ENCODE measurements at regions not wholly inside any gene's neighbourhood (a gene's known extent, or its start where the extent isn't known, plus 50 kb on each side); places are given as distances from the start of the nearest gene placed in this dataset.

GRCh38 chr12:30828686-30829085 lies 73.9 kb upstream of the CAPRIN2 start:
- H3K27ac ChIP-seq: no peak overlapping the region
- no peak overlapping the region for H3K4me3 ChIP-seq
- intact Hi-C loops (cut with DNase I; ENCODE audit: low total_unique reads): no loop called here
- no peak for DNase-seq
- H3K9me3 ChIP-seq: no peaks in the 10 kb centered on the region
- 73 to 95% (median 89%) methylated on average over 4 of the region's 4 CpGs for WGBS, 5 donors
- H3K36me3 ChIP-seq: no peaks in the 10 kb centered on the region
- TF ChIP-seq EP300 (IDR thresholded peaks at IDR 0.05) (no peak), POLR2A (IDR thresholded peaks at IDR 0.05) (no peak), POLR2AphosphoS5 (IDR thresholded peaks at IDR 0.05) (no peak), CTCF (IDR thresholded peaks at IDR 0.05) (no peak)
- peaks cover 0 to 13% (median 0%) of the 10 kb centered on the region in 3 donors for H3K27me3 ChIP-seq
- no peaks in the 10 kb centered on the region for H3K4me1 ChIP-seq

DNA sequence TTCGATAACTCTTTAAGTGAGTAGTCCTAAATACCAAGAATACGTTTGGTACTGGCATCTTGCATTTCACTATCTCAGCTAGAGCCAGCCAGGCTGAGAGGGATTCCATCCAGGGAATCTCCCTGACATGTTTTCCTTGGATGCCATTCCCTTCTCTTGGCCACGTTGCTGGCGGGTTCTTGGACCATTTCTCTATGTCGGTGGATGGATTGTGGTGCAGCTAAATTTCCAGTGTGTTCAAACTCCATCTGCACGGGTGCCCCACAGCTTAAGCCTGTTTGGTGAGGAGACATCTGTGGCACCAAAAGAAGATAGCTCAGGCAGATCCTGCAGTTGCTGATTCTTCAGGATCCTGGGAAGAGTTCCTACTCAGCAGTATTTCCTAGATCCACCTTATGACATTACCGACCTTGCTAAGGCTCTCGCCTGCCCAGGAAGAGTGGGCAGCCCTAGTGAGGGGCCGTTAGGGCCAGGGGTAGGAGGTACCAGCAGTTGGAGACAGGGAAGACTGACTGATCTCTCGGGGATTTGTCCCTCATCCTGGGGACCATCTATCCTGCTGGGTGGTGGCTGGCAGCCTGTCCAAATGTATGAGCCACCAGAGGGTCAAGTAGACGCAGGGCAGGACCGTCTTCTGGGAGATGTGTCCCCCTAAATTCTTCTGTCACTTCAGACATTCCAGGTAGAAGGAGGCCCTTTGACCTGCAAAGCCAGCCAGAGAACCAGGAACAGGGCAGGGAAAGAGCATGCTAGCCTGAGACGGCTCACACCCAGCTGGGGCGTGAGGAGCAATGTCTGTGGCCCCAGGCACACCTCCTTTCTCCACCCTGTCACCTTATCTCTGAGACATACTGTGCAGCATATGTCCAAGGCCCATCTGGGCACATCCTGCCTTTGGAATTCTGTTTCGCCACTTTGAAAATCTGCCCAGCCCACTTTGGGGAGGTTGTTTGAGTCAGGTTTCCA lies 72.6 kb upstream of the CAPRIN2 start:
- no peak overlapping the region for H3K27ac ChIP-seq
- no peaks in the 10 kb centered on the region for H3K9me3 ChIP-seq
- DNase-seq: no peak
- 73 to 85% (median 84%) methylated on average over 11 to 15 of the region's 15 CpGs for WGBS, 5 donors
- H3K27me3 ChIP-seq: peaks cover 0 to 14% (median 0%) of the 10 kb centered on the region in 3 donors
- no peaks in the 10 kb centered on the region for H3K36me3 ChIP-seq
- TF ChIP-seq POLR2AphosphoS5 (IDR thresholded peaks at IDR 0.05) (no peak), EP300 (IDR thresholded peaks at IDR 0.05) (no peak), POLR2A (IDR thresholded peaks at IDR 0.05) (no peak), CTCF (IDR thresholded peaks at IDR 0.05) (no peak)
- peaks cover 7 to 11% (median 9%) of the 10 kb centered on the region in 4 donors for H3K4me1 ChIP-seq
- intact Hi-C loops (cut with DNase I; ENCODE audit: low total_unique reads): no loop called here
- no peak overlapping the region for H3K4me3 ChIP-seq

DNA sequence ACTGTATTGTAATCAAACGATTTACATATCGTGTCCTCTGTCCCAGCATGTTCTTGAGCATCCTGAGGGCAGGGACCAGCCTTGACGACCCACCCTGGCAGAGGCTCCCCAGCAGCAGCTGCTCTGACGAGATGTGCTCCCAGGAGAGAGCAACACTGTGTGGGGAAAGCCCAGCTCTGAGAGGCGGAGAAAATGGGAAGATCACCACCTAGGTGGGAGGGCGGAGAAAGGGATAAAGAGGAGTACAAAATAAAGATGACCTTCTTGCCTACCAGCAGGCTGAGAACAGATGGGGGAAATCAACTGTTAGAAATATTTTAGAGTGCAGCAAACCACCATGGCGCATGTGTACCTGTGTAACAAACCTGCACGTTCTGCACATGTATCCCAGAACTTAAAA lies 71.5 kb upstream of the CAPRIN2 start:
- no peaks in the 10 kb centered on the region for H3K36me3 ChIP-seq
- no peak for DNase-seq
- no peak overlapping the region for H3K4me3 ChIP-seq
- WGBS, 5 donors: 77 to 91% (median 88%) methylated on average over 8 of the region's 8 CpGs
- no peaks in the 10 kb centered on the region for H3K9me3 ChIP-seq
- intact Hi-C loops (cut with DNase I; ENCODE audit: low total_unique reads): no loop called here
- TF ChIP-seq EP300 (IDR thresholded peaks at IDR 0.05) (no peak), POLR2AphosphoS5 (IDR thresholded peaks at IDR 0.05) (no peak), CTCF (IDR thresholded peaks at IDR 0.05) (no peak), POLR2A (IDR thresholded peaks at IDR 0.05) (no peak)
- peaks cover 15 to 19% (median 17%) of the 10 kb centered on the region in 4 donors for H3K4me1 ChIP-seq
- H3K27me3 ChIP-seq: peaks cover 0 to 16% (median 0%) of the 10 kb centered on the region in 3 donors
- no peak overlapping the region for H3K27ac ChIP-seq

DNA sequence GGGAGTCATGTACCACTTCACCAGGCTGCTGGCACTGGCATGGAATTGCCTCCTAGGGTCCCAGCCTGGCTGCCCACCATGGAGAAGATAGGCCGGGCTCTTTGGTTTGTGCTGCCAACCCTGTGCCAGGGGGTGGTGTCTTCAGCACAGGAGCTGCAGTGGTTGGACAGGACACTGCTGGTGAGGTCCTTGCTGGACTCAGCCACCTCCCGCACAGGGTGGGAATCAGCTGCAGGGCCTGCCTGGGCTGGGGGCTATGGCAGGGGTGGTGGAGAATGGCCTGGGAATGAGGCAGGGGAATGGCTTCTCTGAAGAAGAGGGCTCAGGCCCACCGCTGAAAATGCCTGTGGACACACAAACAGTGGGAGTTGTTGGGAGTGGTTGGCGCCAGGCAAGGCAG lies 70.6 kb upstream of the CAPRIN2 start:
- peaks cover 0 to 11% (median 0%) of the 10 kb centered on the region in 3 donors for H3K27me3 ChIP-seq
- H3K4me1 ChIP-seq: peaks cover 15 to 24% (median 19%) of the 10 kb centered on the region in 4 donors
- DNase-seq: no peak
- H3K36me3 ChIP-seq: no peaks in the 10 kb centered on the region
- intact Hi-C loops (cut with DNase I; ENCODE audit: low total_unique reads): no loop called here
- TF ChIP-seq POLR2AphosphoS5 (IDR thresholded peaks at IDR 0.05) (no peak), POLR2A (IDR thresholded peaks at IDR 0.05) (no peak), CTCF (IDR thresholded peaks at IDR 0.05) (no peak), EP300 (IDR thresholded peaks at IDR 0.05) (no peak)
- H3K27ac ChIP-seq: no peak overlapping the region
- H3K9me3 ChIP-seq: no peaks in the 10 kb centered on the region
- WGBS, 5 donors: 71 to 100% (median 86%) methylated on average over 2 to 4 of the region's 4 CpGs
- H3K4me3 ChIP-seq: no peak overlapping the region
